AG04450 (cell line): ENCODE measurements at regions not wholly inside any gene's neighbourhood (a gene's known extent, or its start where the extent isn't known, plus 50 kb on each side); places are given as distances from the start of the nearest gene placed in this dataset.

ENCODE experiments used
- CTCF ChIA-PET: fragments of 300-600, 350-600 bp; formaldehyde crosslinking; extraction: SDS; loops from one replicate; lab custom pipeline; 2022; ENCODE audit warnings: antibody characterized with exemption, inconsistent platforms; lab: Charles Lee
- POLR2A ChIA-PET: fragments of 350-600 bp; formaldehyde crosslinking; extraction: SDS; loops from one replicate; lab custom pipeline; 2021; ENCODE audit warnings: antibody characterized with exemption, inconsistent platforms; lab: Yijun Ruan, JAX
- DNase-seq: peaks from one replicate; pipeline ENCODE4 v3.0.0-alpha.2; 2011; ENCODE audit warnings: low read depth, low spot score
- H3K27ac ChIP-seq: one replicate; pipeline ENCODE4 v1.5.1; 2012; ENCODE audit warnings: low read depth, low read length, control low read depth
- H3K27me3 ChIP-seq: one replicate; pipeline ENCODE4 v1.6.0; 2012; ENCODE audit warnings: low read length; ENCODE audit not compliant: control insufficient read depth, insufficient read depth
- H3K4me3 ChIP-seq: 2 replicates; pipeline ENCODE4 v1.5.1; 2011; ENCODE audit warnings: mild to moderate bottlenecking, low read depth, low read length, control low read depth
- H3K9me3 ChIP-seq: 2 replicates; pipeline ENCODE4 v1.5.1; 2012; ENCODE audit warnings: low read length; ENCODE audit not compliant: control insufficient read depth, insufficient read depth
- TF ChIP-seq, protein P1 (sequence below): IDR thresholded peaks from 2 replicates; pipeline ENCODE4 v1.5.1; 2011; ENCODE audit warnings: low read depth, low read length, control low read depth, inconsistent platforms

DNA sequence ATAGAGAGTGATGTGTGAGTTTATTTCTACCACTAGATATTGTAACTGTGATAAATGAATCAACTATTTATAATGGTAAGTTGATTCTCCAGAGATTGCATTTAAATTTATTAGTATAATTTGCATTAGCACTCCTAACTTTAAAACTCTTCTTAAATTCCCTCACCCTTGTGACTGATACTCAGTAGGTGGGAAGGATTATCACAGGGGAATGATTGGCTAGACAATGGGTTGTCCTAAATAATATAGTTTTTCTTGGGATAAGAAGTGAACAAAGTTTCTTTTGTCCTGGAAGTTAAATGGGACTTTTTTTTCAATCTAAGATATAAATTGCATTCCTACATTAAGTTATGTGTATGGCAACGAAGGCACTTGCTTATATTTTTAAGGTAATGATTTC is 169.2 kb upstream of the PITX2 start:
- H3K9me3 ChIP-seq: no peaks in the 10 kb centered on the region
- H3K4me3 ChIP-seq: no peak overlapping the region
- TF ChIP-seq, protein P1, sequence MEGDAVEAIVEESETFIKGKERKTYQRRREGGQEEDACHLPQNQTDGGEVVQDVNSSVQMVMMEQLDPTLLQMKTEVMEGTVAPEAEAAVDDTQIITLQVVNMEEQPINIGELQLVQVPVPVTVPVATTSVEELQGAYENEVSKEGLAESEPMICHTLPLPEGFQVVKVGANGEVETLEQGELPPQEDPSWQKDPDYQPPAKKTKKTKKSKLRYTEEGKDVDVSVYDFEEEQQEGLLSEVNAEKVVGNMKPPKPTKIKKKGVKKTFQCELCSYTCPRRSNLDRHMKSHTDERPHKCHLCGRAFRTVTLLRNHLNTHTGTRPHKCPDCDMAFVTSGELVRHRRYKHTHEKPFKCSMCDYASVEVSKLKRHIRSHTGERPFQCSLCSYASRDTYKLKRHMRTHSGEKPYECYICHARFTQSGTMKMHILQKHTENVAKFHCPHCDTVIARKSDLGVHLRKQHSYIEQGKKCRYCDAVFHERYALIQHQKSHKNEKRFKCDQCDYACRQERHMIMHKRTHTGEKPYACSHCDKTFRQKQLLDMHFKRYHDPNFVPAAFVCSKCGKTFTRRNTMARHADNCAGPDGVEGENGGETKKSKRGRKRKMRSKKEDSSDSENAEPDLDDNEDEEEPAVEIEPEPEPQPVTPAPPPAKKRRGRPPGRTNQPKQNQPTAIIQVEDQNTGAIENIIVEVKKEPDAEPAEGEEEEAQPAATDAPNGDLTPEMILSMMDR: no peak
- DNase-seq: no peak
- no peaks in the 10 kb centered on the region for H3K27me3 ChIP-seq
- no peak overlapping the region for H3K27ac ChIP-seq
- CTCF ChIA-PET: no interaction called here
- POLR2A ChIA-PET: no interaction called here

DNA sequence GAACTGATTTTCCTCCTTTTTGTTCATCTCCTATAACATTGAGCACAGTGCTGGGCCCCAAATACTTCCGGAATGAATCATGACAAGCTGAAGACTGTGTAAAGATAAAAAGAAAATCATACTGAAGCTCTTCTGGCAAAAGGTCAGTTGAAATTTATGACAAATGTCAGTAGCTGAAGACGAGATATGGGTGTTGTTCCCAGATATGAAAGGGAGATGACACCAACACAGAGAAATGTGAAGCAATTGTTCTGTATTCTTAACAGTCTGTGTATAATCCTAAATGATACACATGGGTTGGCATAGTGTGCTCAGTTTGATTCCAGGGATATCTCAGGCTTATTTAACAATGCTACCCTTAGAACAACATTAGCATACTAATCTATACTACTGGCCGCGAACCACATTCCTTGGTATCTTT is 170.5 kb upstream of the PITX2 start:
- Histone ChIP-seq H3K9me3 (no peaks in the 10 kb centered on the region), H3K27ac (no peak overlapping the region), H3K4me3 (no peak overlapping the region), H3K27me3 (no peaks in the 10 kb centered on the region)
- CTCF ChIA-PET: no interaction called here
- POLR2A ChIA-PET: no interaction called here
- TF ChIP-seq, protein P1: no peak
- no peak for DNase-seq

DNA sequence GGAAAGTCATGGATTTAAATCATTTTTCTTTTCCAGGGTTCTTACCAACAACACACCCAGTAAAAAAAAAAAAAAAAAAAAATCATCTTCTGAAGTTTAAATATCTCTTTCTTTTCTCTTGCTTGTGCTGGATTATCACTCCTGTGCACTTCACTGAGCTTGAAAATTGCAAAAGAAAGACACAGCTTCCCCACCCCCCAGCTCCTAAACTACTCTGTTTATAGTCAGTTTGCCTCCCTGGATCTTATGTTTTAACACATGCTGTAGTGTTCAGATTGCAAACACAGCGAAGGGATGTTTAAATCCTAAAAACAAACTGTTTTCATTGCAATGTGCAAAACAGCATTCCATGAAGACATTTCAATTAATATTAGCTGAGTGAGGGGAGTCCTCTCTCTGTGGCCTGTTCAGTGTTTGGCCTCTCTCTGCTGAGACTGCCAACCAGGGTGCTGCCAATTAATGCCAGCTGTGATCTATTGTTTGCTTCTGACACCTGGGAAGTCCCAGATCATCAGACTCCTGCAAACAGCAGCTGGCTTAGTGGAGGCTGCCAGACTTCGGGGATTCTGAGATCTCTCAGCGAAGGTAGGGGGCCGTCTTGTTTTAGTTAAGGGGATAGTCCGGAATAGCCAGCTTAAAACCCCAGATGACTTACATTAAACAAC is 171.1 kb upstream of the PITX2 start:
- CTCF ChIA-PET: interaction anchor here (0.6 kb wide), 1 partner anchor 120 kb away, joined by 3 read pairs; no protein-coding TSS in a partner anchor
- no peaks in the 10 kb centered on the region for H3K27me3 ChIP-seq
- H3K4me3 ChIP-seq: no peak overlapping the region
- no peak overlapping the region for H3K27ac ChIP-seq
- no peak for DNase-seq
- POLR2A ChIA-PET: no interaction called here
- H3K9me3 ChIP-seq: no peaks in the 10 kb centered on the region
- TF ChIP-seq, protein P1: no peak

DNA sequence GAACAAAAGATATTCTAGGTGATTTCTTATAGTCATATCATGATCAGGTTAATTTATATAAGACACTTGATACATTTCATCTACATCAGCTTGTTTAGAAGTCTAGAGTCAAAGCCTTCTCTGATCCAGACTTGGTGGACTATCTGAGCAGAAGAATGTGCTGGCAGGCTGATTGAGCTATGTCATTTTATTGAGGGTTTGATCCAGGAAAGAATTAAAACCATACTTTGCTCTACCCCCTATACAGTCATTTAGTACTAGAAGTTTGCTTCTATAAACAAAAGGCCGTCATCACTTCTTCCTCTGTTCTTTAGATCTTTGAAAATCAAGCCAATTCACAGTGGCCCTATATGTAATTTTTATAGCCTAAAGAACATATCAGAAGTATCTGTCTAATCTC is 173.1 kb upstream of the PITX2 start:
- H3K4me3 ChIP-seq: no peak overlapping the region
- DNase-seq: no peak
- ChIA-PET POLR2A (no interaction called here), CTCF (no interaction called here)
- no peaks in the 10 kb centered on the region for H3K27me3 ChIP-seq
- H3K9me3 ChIP-seq: no peaks in the 10 kb centered on the region
- TF ChIP-seq, protein P1: no peak
- no peak overlapping the region for H3K27ac ChIP-seq

DNA sequence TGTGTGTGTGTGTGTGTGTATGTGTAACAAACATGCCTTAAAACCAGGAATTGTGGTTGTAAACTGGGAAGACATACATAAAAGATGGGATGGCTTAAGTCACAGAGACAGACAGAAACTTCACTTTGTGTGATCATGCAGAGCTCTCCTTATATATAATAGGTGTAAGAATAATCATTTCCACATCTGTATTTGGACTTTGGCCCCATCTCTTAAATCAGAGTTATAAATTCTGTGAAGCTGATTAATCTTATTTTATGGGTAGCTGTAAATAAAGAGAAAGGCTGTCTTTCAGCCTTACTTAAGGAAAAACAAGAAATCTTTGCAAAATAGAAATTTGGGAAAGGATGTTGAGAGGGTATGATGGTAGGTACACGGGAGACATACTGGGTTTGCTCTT is 174.6 kb upstream of the PITX2 start:
- CTCF ChIA-PET: interaction anchor here (0.5 kb wide), 1 partner anchor 134 kb away, joined by 5 read pairs; no protein-coding TSS in a partner anchor
- no peak overlapping the region for H3K27ac ChIP-seq

More for the DNA sequence above, 174.6 kb upstream of the PITX2 start:
- TF ChIP-seq, protein P1: no peak
- Histone ChIP-seq H3K27me3 (no peaks in the 10 kb centered on the region), H3K4me3 (no peak overlapping the region), H3K9me3 (no peaks in the 10 kb centered on the region)
- no peak for DNase-seq
- POLR2A ChIA-PET: no interaction called here
